ENCODE measurements at regions not wholly inside any gene's neighbourhood (a gene's known extent, or its start where the extent isn't known, plus 50 kb on each side); places are given as distances from the start of the nearest gene placed in this dataset.
"Not testable (repeated sequence)": the region's sequence is repeated elsewhere in the genome, so short reads cannot be mapped to it uniquely, and the experiment has no call there.

GRCh38 chr4:77220828-77221613 is 64.0 kb downstream of the CCNG2 start:
- intact Hi-C loops (cut with micrococcal nuclease), result no loop called here

- intact Hi-C loops (cut with micrococcal nuclease), result no loop called here
Measured at GRCh38 chr4:77225022-77225421, 68.0 kb downstream of the CCNG2 start.

- intact Hi-C loops (cut with micrococcal nuclease), result no loop called here
Measured at GRCh38 chr4:77226939-77227705, 70.1 kb downstream of the CCNG2 start.

- intact Hi-C loops (cut with micrococcal nuclease), result no loop called here
Measured at GRCh38 chr4:77229433-77229832, 72.4 kb downstream of the CCNG2 start.

- intact Hi-C loops (cut with micrococcal nuclease), result no loop called here
Measured at GRCh38 chr4:77232653-77233052, 75.6 kb downstream of the CCNG2 start.

- intact Hi-C loops (cut with micrococcal nuclease), result no loop called here
Measured at GRCh38 chr4:77235289-77235854, 78.4 kb downstream of the CCNG2 start.

GRCh38 chr4:77236806-77237205 is 79.8 kb downstream of the CCNG2 start:
- intact Hi-C loops (cut with micrococcal nuclease), result no loop called here

- intact Hi-C loops (cut with micrococcal nuclease), result loop anchor here (1.0 to 5.0 kb wide), 4 partner anchors 69 to 377 kb away; no protein-coding TSS in a partner anchor
Measured at GRCh38 chr4:77240469-77241066, 83.6 kb downstream of the CCNG2 start.

GRCh38 chr4:77248805-77249204 is 91.8 kb downstream of the CCNG2 start:
- intact Hi-C loops (cut with micrococcal nuclease), result no loop called here

GRCh38 chr4:77251751-77252150 is 94.7 kb downstream of the CCNG2 start:
- intact Hi-C loops (cut with micrococcal nuclease), result no loop called here

- intact Hi-C loops (cut with micrococcal nuclease), result no loop called here
Measured at GRCh38 chr4:77263247-77263646, 106.2 kb downstream of the CCNG2 start.

GRCh38 chr4:77263976-77264375 is 107.0 kb downstream of the CCNG2 start:
- intact Hi-C loops (cut with micrococcal nuclease), result not testable (repeated sequence)

- intact Hi-C loops (cut with micrococcal nuclease), result no loop called here
Measured at GRCh38 chr4:77264826-77265225, 107.8 kb downstream of the CCNG2 start.

GRCh38 chr4:77268108-77268507 is 111.1 kb downstream of the CCNG2 start:
- intact Hi-C loops (cut with micrococcal nuclease), result no loop called here

GRCh38 chr4:77269505-77269904 is 112.5 kb downstream of the CCNG2 start:
- intact Hi-C loops (cut with micrococcal nuclease), result no loop called here

GRCh38 chr4:77273412-77273811 is 116.4 kb downstream of the CCNG2 start:
- intact Hi-C loops (cut with micrococcal nuclease), result no loop called here

GRCh38 chr4:77279114-77279513 is 122.1 kb downstream of the CCNG2 start:
- intact Hi-C loops (cut with micrococcal nuclease), result not testable (repeated sequence)

- intact Hi-C loops (cut with micrococcal nuclease), result no loop called here
Measured at GRCh38 chr4:77282305-77282704, 125.3 kb downstream of the CCNG2 start.

- intact Hi-C loops (cut with micrococcal nuclease), result no loop called here
Measured at GRCh38 chr4:77284036-77284435, 127.0 kb downstream of the CCNG2 start.

- intact Hi-C loops (cut with micrococcal nuclease), result no loop called here
Measured at GRCh38 chr4:77286906-77287305, 129.9 kb downstream of the CCNG2 start.

- intact Hi-C loops (cut with micrococcal nuclease), result no loop called here
Measured at GRCh38 chr4:77293426-77293825, 136.4 kb downstream of the CCNG2 start.

- intact Hi-C loops (cut with micrococcal nuclease), result not testable (repeated sequence)
Measured at GRCh38 chr4:77300996-77301395, 144.0 kb downstream of the CCNG2 start.
